DOHH2 (cell line): ENCODE measurements at regions not wholly inside any gene's neighbourhood (a gene's known extent, or its start where the extent isn't known, plus 50 kb on each side); places are given as distances from the start of the nearest gene placed in this dataset.

ENCODE experiments used
- H3F3A ChIP-seq: fragments of 200-600 bp; sonication (generic), shearing (Covaris generic); 2 replicates; pipeline ENCODE4 v1.6.0; 2016; ENCODE audit warnings: antibody characterized with exemption, mild to moderate bottlenecking; ENCODE audit not compliant: control insufficient read depth, insufficient read depth
- H3K27ac ChIP-seq: fragments of 200-600 bp; sonication (generic); 2 replicates; pipeline ENCODE4 v1.5.1; 2014; ENCODE audit warnings: low read depth, mild to moderate bottlenecking, low read length, moderate library complexity
- H3K27me3 ChIP-seq: fragments of 200-600 bp; sonication (generic); 2 replicates; pipeline ENCODE4 v1.6.1; 2014; ENCODE audit warnings: mild to moderate bottlenecking, low read length, mixed read lengths; ENCODE audit not compliant: control insufficient read depth
- H3K36me3 ChIP-seq: fragments of 200-600 bp; sonication (generic); 2 replicates; pipeline ENCODE4 v1.6.1; 2014; ENCODE audit warnings: mild to moderate bottlenecking, low read length, moderate library complexity, mixed read lengths; ENCODE audit not compliant: control insufficient read depth
- H3K4me1 ChIP-seq: fragments of 200-600 bp; sonication (generic); 2 replicates; pipeline ENCODE4 v1.6.1; 2014; ENCODE audit warnings: mild to moderate bottlenecking, low read length, mixed read lengths; ENCODE audit not compliant: control insufficient read depth
- H3K4me2 ChIP-seq: fragments of 200-600 bp; sonication (generic); 2 replicates; pipeline ENCODE4 v1.6.0; 2014; ENCODE audit warnings: mild to moderate bottlenecking, low read length, moderate library complexity
- H3K4me3 ChIP-seq: fragments of 200-600 bp; sonication (generic); 2 replicates; pipeline ENCODE4 v1.5.1; 2014; ENCODE audit warnings: mild to moderate bottlenecking, low read length, mixed read lengths
- H3K79me2 ChIP-seq: fragments of 200-600 bp; sonication (generic); 2 replicates; pipeline ENCODE4 v1.6.1; 2014; ENCODE audit warnings: mild to moderate bottlenecking, low read length, mixed read lengths; ENCODE audit not compliant: control insufficient read depth
- H3K9me2 ChIP-seq: fragments of 200-600 bp; sonication (generic); replicated peaks from 2 replicates; pipeline ENCODE4 v1.6.1; 2014; ENCODE audit warnings: mild to moderate bottlenecking, low read length, mixed read lengths; ENCODE audit not compliant: control insufficient read depth
- H3K9me3 ChIP-seq: fragments of 200-600 bp; sonication (generic); 2 replicates; pipeline ENCODE4 v1.6.1; 2014; ENCODE audit warnings: antibody characterized with exemption, low read length, mixed read lengths; ENCODE audit not compliant: control insufficient read depth, insufficient read depth
- H4K20me1 ChIP-seq: fragments of 200-600 bp; sonication (generic); 2 replicates; pipeline ENCODE4 v1.6.0; 2014; ENCODE audit warnings: low read depth, mild to moderate bottlenecking, antibody characterized with exemption, low read length, moderate library complexity; ENCODE audit not compliant: control insufficient read depth, insufficient read depth
- EZH2phosphoT487 ChIP-seq: fragments of 200-600 bp; sonication (generic); IDR thresholded peaks from 2 replicates; pipeline ENCODE4 v1.6.1; 2017; ENCODE audit warnings: borderline replicate concordance, mild to moderate bottlenecking, antibody characterized with exemption, low read length, moderate library complexity, mixed read lengths
- TF ChIP-seq, protein P1 (sequence below): fragments of 200-600 bp; sonication (generic); IDR thresholded peaks from one replicate; pipeline ENCODE4 v1.5.1; 2014; ENCODE audit warnings: antibody characterized with exemption, mild to moderate bottlenecking, low read depth, low read length; ENCODE audit not compliant: poor library complexity, severe bottlenecking

DNA sequence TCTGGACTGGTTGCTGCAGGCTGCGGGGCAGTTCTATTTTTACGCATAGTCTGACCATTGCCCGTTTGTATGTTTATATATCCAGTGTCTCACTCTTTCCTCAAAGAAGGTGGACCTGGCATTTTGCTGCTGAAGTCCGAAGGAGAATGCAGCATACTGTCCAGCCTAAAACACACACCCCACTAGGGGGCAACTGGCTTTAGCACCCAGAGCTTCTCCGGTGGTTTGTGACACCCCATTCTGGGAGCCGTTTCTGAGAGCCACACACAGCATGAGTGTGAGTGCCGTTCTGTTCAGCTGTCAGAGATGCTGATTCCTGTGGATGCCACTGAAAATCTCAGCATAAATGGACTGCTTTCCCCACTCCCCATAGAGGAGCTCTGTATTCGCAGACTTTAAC lies 290.5 kb upstream of the TAS2R1 start:
- no peak overlapping the region for H3K4me3 ChIP-seq
- no peak overlapping the region for H3K27ac ChIP-seq
- H4K20me1 ChIP-seq: no peaks in the 10 kb centered on the region
- peaks cover 3% of the 10 kb centered on the region; the same call in 1 of the 2 replicates for H3K9me3 ChIP-seq
- H3K4me1 ChIP-seq: no peaks in the 10 kb centered on the region
- no peaks in the 10 kb centered on the region for H3K27me3 ChIP-seq
- no peaks in the 10 kb centered on the region for H3K79me2 ChIP-seq
- H3K9me2 ChIP-seq: no peaks in the 10 kb centered on the region
- H3F3A ChIP-seq: no peaks in the 10 kb centered on the region
- TF ChIP-seq, protein P1, sequence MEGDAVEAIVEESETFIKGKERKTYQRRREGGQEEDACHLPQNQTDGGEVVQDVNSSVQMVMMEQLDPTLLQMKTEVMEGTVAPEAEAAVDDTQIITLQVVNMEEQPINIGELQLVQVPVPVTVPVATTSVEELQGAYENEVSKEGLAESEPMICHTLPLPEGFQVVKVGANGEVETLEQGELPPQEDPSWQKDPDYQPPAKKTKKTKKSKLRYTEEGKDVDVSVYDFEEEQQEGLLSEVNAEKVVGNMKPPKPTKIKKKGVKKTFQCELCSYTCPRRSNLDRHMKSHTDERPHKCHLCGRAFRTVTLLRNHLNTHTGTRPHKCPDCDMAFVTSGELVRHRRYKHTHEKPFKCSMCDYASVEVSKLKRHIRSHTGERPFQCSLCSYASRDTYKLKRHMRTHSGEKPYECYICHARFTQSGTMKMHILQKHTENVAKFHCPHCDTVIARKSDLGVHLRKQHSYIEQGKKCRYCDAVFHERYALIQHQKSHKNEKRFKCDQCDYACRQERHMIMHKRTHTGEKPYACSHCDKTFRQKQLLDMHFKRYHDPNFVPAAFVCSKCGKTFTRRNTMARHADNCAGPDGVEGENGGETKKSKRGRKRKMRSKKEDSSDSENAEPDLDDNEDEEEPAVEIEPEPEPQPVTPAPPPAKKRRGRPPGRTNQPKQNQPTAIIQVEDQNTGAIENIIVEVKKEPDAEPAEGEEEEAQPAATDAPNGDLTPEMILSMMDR: no peak
- no peak for TF ChIP-seq EZH2phosphoT487
- no peak overlapping the region for H3K4me2 ChIP-seq
- no peaks in the 10 kb centered on the region for H3K36me3 ChIP-seq

DNA sequence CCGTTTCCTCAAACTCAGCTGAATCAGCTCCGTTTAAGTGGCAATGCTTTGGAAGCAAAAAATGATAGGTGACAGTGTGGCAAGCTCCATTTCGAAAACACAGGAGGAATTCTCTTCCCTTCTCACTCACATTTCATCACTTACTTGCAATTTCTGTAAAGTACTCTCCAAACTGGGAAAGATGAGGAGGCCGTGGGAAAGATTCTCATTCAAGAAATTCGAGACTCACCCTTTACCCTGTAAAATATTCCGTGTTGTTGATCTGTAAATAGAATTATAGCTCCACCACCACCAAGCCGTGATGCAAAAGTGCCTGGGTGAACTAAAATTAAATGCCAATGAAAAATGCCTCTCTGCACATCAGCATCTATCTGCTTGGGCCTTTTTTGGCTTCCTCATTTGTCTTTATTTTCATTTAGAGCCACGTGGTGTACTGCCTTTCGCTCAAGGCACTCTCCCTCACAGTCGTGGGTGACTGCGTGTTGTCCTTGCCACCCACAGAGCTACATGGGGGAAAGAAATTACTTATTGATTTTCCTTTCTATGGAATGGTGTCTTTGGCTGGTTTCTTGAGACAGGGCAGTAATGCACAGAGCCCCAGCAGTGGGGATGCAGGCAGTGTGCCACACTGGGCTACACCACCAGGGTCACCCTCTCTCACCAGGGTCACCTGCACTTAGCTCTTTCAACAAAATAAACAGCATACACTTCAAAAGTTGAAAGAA lies 289.3 kb upstream of the TAS2R1 start:
- no peaks in the 10 kb centered on the region for H3K9me2 ChIP-seq
- H3K4me1 ChIP-seq: no peaks in the 10 kb centered on the region
- peaks cover 3% of the 10 kb centered on the region; the same call in 1 of the 2 replicates for H3K9me3 ChIP-seq
- no peaks in the 10 kb centered on the region for H3F3A ChIP-seq
- H3K36me3 ChIP-seq: no peaks in the 10 kb centered on the region
- no peaks in the 10 kb centered on the region for H3K79me2 ChIP-seq
- TF ChIP-seq, protein P1: no peak
- no peak for TF ChIP-seq EZH2phosphoT487
- no peaks in the 10 kb centered on the region for H4K20me1 ChIP-seq
- H3K4me3 ChIP-seq: no peak overlapping the region
- H3K4me2 ChIP-seq: no peak overlapping the region
- no peak overlapping the region for H3K27ac ChIP-seq
- no peaks in the 10 kb centered on the region for H3K27me3 ChIP-seq

GRCh38 chr5:9905661-9906060 lies 275.5 kb upstream of the TAS2R1 start:
- Histone ChIP-seq H3K9me3 (no peaks in the 10 kb centered on the region), H3K9me2 (no peaks in the 10 kb centered on the region), H3K27me3 (no peaks in the 10 kb centered on the region), H3K79me2 (no peaks in the 10 kb centered on the region), H4K20me1 (no peaks in the 10 kb centered on the region), H3K27ac (no peak overlapping the region), H3K4me1 (no peaks in the 10 kb centered on the region), H3F3A (no peaks in the 10 kb centered on the region), H3K4me3 (no peak overlapping the region), H3K36me3 (no peaks in the 10 kb centered on the region), H3K4me2 (no peak overlapping the region)
- TF ChIP-seq, protein P1: no peak
- no peak for TF ChIP-seq EZH2phosphoT487
